Left renal cortex interstitium (tissue), 4 donors: ENCODE measurements at regions not wholly inside any gene's neighbourhood (a gene's known extent, or its start where the extent isn't known, plus 50 kb on each side); places are given as distances from the start of the nearest gene placed in this dataset.

ENCODE experiments used
- DNase-seq, 4 donors: peaks; one replicate each; pipeline ENCODE4 v3.0.0-alpha.2; 2013; ENCODE audit warnings: low read depth in 4 of 4, low spot score in 2 of 4, missing footprints in 1 of 4

DNA sequence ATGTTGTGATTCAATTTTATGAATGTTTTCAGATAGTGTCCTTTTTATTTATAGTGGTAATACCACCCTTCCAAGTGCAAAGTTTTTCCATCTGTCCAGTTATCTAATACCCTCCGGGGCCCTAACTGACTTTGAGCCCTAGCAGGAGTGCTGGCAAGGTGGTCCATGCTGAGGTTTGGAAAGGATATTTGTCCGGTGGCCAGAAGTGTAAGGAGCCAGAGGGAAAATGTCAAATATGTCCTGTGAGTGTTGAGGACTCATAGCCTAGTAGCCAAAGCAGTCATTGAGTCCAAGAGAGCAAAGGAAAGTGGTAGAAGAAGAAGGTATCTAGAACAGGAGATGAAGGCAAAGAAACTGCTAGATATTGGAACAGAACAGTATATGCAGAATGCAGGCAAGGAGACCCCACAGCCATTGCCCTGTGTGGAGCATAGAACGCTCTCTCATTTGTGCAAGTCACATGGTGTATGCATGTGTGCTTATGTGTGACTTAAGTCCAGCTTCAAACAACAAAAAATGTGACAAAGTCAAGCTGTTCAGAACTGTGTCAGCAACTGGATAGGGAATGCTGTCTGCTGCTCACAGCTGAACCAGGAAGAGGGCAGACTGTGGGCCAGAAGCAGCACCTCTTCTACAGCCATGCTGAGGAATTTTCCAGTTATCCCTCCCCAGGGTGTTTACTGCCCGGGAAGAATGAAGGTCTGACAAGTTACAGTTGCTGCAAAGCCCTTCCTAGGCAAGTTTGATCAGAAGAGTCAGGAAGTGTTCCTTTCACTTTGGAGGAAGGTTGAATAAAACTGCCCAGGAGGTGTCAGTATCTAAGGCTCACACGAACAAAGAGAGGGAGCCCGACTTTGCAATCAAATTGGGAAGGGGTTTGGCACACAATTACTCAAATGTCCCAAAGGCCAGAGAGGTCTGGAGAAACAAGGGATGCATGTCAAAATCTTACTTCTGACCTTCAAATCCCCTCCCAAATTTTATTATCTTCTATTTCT, 463.3 kb upstream of the DMAC1 start:
- DNase-seq = peak in 2 of 4 donors; percentile 34 to 49

DNA sequence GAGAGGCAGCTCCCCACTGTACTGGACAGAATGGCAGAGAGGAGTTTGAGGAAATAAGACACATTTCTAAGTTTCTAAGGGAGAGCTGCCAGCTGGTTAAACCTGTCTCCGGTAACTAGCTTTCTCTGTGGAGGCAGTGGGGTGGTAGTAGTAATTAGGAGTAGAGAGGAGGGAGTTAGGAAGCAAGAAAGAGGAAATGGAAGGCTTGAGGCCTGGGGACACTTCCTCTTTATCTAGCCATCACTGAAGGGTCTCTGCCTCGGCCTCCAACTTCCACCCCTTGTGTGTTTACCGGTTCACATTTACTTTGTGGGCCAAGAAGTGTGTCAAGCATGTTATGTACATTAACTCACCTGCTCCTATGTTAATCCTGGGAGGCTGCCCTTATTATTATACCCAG, 462.2 kb upstream of the DMAC1 start:
- DNase-seq = no peak

DNA sequence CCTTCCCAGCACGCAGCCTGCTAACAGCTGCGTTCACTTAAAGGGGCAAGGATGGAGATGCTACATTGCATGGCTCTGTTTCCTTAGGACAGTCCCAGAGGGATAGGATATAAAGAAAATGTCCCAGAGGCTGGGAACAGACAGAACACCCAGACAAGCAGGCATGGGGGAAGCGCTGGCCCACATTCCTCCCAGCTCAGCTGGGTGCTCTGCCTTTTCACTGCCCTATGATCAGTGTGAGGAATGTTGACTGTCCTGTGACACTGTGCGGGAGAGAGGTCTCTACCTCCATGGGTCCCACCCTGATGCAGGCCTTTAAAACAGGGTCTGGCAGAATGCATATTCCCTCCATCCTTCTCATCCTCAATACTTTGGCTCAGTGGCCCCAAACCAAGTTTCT, 459.4 kb upstream of the DMAC1 start:
- no peak for DNase-seq

GRCh38 chr9:8256880-8257279, 457.3 kb upstream of the DMAC1 start:
- no peak for DNase-seq

- no peak for DNase-seq
Measured at GRCh38 chr9:8255850-8256249, 456.3 kb upstream of the DMAC1 start.

DNA sequence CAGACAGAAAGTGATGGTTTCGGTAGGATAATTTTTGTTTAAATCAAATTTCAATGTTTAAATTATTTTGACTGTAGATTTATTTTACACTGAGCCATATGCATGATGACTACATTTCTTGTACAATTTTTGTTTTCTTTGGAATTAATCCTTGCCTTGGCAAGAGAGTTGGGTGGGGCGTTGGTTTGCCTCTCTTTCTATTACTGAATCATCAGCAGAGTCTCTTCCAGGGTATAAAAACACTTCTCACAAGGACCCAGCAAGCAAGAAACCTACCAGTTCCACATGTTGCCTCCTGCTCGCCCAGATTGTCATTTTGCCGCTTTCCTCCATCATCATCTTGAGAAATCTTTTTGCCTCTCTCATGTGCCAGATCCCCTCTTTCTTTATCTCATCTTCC, 455.0 kb upstream of the DMAC1 start:
- no peak for DNase-seq

DNA sequence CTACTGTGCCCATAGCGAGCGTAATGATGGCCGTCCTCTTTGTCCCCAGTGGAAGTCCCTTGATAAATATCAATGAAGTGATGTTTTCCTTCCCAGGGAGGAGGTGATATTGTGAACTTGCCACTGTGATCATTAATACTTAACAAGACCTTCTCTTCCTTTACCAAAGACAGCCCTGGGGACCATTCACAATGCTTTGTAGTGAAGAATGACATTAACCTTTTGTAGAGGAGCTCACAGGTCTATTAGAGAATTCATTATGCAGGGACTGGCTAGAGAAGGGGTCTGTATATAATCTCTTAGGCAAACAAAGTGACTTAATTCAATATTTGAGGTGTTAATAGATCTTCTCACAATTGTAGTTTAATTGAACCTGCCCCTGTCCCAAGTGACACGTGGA, 452.9 kb upstream of the DMAC1 start:
- DNase-seq = no peak

DNA sequence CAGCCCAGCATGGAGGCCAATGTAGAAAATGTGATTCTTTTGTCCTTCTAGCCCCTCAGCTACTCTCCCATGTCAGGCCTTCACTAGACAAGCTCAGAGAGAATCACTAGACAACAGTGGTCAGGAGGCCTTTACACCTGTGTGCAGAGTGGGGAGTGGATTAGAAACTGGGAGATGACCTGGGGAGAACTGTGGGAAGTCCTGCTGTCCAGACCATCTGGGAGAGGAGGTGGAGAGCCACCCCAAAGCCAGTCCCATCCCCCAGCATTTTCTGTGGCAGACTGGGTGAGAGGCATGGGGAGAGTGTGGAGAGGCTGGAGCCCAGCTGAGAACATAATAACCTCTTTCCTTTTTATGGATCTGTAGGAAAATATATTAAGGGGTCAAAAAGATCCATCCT, 452.0 kb upstream of the DMAC1 start:
- DNase-seq = no peak

DNA sequence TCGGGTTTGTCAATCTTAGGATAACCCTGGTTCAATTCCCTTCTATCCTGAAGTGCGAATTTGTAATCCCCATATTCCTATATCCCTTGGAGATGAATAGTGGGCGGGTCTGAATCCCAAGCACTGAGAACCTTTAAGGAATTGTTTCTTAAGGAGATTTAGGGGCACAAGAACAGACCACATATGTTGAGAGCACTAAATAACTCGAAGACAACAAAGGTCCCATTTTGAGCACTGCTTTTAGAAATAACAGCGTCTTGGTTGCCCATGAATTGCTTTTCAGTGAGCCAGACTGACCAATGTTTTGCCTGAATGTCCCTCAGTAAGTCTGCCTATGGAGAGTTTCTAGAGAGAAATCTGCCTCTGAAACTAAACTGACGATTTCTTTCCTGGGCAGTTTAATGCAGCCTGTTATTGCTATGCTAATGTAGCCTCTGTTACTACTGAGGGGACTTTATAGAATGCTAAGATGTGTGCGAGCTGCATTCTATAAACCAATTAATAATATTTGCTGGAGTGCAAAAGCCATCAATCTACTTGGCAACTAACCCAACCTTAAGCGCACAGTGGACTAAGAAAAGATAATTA, 445.0 kb upstream of the DMAC1 start:
- DNase-seq = no peak

GRCh38 chr9:8241201-8241600, 441.6 kb upstream of the DMAC1 start:
- no peak for DNase-seq

GRCh38 chr9:8237096-8237495, 437.5 kb upstream of the DMAC1 start:
- no peak for DNase-seq

DNA sequence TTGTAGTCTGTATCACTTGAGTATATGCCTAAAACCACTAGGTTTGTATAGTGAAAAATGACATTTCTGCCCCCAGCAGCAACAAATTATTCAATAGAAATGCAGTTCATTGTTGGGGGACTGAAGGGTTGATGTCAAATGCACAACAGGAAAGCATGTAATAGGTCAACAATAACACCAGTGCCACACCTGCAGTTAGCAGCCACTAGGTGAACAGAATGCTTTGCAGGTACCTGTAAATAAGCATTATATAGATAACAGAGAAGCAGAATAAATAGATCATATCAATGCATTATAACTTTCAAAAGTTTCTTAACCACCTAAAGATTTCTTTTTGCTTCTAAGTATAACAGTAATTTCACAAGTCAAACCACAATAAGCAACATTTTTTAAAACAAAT, 435.9 kb upstream of the DMAC1 start:
- DNase-seq = no peak

GRCh38 chr9:8234316-8234715, 434.7 kb upstream of the DMAC1 start:
- no peak for DNase-seq

GRCh38 chr9:8232726-8233125, 433.1 kb upstream of the DMAC1 start:
- no peak for DNase-seq

- DNase-seq = no peak
Measured at GRCh38 chr9:8229226-8229625, 429.6 kb upstream of the DMAC1 start.

DNA sequence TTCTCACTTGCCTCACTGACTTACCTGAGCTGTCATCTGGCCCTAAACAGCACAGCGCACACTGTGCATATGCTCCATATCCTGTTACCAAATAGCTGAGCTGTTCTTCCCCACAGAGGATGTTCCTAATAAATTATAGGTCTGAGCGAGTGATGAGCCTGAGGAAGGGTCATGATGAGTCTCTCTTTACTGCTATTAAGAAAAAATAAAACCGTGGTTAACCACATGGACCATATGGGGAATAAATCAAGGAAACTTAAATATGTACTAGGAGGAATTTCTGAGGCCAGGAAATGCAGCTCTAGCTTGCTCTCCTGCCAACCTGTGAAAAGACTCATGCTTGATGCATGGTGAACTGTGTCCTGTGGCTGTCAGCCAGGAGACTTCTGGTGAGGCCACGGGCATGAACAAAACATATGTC, 424.8 kb upstream of the DMAC1 start:
- DNase-seq = no peak

DNA sequence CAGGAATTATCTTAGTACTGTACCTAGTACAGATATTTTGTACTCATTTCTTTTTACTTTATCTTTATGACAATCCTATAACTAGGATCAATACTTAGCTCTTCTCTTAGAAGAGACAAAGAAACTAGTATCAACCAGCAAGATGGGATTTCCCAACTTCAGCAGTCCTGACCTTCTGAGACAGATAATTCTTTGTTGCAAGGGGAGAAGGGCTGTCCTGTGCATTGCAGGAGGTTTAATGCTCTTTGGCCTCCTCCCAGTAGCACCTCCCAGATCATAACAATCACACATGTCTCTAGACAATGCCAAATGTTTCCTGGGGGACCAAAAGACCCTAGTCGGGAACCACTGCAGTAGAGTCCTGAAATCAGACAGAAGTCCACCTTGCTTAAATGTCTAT, 424.3 kb upstream of the DMAC1 start:
- no peak for DNase-seq

GRCh38 chr9:8221462-8221861, 421.9 kb upstream of the DMAC1 start:
- no peak for DNase-seq

GRCh38 chr9:8208465-8208864, 408.9 kb upstream of the DMAC1 start:
- no peak for DNase-seq

DNA sequence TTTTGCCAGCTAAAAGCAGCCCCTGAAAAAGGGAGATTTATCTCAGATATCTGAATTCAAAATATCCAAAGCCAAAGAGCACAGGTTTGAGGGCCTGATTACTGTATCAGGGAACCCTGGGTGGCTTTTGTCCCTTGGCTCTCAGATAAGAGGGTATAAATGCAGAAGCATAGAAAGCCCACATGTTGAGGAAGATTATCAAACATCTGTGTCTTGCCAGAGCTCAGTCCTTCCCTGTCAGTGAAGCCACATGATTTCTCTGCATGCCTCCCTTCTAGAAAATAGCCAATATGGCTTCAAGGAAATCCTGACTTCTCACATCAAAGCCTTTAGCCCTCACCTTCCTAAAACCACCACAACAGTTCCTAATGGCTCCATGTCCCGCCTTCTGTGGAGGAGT, 408.0 kb upstream of the DMAC1 start:
- DNase-seq = no peak

GRCh38 chr9:8206720-8207119, 407.1 kb upstream of the DMAC1 start:
- no peak for DNase-seq

DNA sequence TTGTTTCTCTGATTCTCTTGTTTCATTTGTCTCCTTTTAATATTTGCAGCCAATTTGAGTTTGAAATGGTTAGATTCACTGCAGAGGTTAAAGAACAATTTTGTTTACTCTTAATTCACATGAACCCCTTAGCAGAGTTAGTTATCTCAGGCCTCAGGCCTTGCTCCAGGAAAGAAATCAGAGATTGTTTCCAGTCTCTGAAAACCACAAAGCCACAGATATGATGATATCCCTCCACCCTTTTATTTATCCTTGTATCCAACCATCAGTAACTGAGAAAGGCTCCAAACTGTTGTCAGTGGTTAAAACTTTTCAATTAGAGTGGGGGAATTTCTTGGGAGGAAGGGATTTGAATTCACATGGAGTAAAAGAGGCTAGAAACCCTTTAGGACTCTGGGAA, 406.0 kb upstream of the DMAC1 start:
- no peak for DNase-seq
